ENCODE measurements at regions not wholly inside any gene's neighbourhood (a gene's known extent, or its start where the extent isn't known, plus 50 kb on each side); places are given as distances from the start of the nearest gene placed in this dataset.

- no peak for DNase-seq (ENCODE audit: low spot score)
Observed at GRCh38 chr1:222911866-222912265, 97.0 kb downstream of the DISP1 start.

GRCh38 chr1:222912730-222913129 lies 97.9 kb downstream of the DISP1 start:
- no peak for DNase-seq (ENCODE audit: low spot score)

- no peak for DNase-seq (ENCODE audit: low spot score)
Observed at GRCh38 chr1:222914861-222915632, 100.2 kb downstream of the DISP1 start.

GRCh38 chr1:222916100-222916499 lies 101.3 kb downstream of the DISP1 start:
- DNase-seq (ENCODE audit: low spot score) = no peak

GRCh38 chr1:222918801-222919477 lies 104.1 kb downstream of the DISP1 start:
- DNase-seq (ENCODE audit: low spot score) = no peak

- DNase-seq (ENCODE audit: low spot score) = no peak
Observed at GRCh38 chr1:222919478-222919865, 104.6 kb downstream of the DISP1 start.

GRCh38 chr1:222920169-222920568 lies 105.3 kb downstream of the DISP1 start:
- no peak for DNase-seq (ENCODE audit: low spot score)

GRCh38 chr1:222921945-222922344 lies 107.1 kb downstream of the DISP1 start:
- DNase-seq (ENCODE audit: low spot score) = no peak

GRCh38 chr1:222923506-222923905 lies 108.7 kb downstream of the DISP1 start:
- no peak for DNase-seq (ENCODE audit: low spot score)

- no peak for DNase-seq (ENCODE audit: low spot score)
Observed at GRCh38 chr1:222924136-222924706, 109.4 kb downstream of the DISP1 start.

- DNase-seq (ENCODE audit: low spot score) = no peak
Observed at GRCh38 chr1:222926566-222926965, 111.7 kb downstream of the DISP1 start.

GRCh38 chr1:222927031-222927430 lies 112.2 kb downstream of the DISP1 start:
- no peak for DNase-seq (ENCODE audit: low spot score)

- peak; percentile 8 for DNase-seq (ENCODE audit: low spot score)
Observed at GRCh38 chr1:222928212-222928611, 113.4 kb downstream of the DISP1 start.

GRCh38 chr1:222930070-222930469 lies 115.2 kb downstream of the DISP1 start:
- no peak for DNase-seq (ENCODE audit: low spot score)

- DNase-seq (ENCODE audit: low spot score) = no peak
Observed at GRCh38 chr1:222931023-222931422, 116.2 kb downstream of the DISP1 start.

GRCh38 chr1:222933273-222933672 lies 118.4 kb downstream of the DISP1 start:
- DNase-seq (ENCODE audit: low spot score) = no peak

GRCh38 chr1:222935239-222935900 lies 120.5 kb downstream of the DISP1 start:
- DNase-seq (ENCODE audit: low spot score) = no peak

GRCh38 chr1:222936042-222936441 lies 121.2 kb downstream of the DISP1 start:
- no peak for DNase-seq (ENCODE audit: low spot score)

GRCh38 chr1:222938986-222939385 lies 124.1 kb downstream of the DISP1 start:
- no peak for DNase-seq (ENCODE audit: low spot score)

GRCh38 chr1:222940095-222940494 lies 125.3 kb downstream of the DISP1 start:
- no peak for DNase-seq (ENCODE audit: low spot score)

GRCh38 chr1:222940906-222941305 lies 126.1 kb downstream of the DISP1 start:
- DNase-seq (ENCODE audit: low spot score) = no peak

- no peak for DNase-seq (ENCODE audit: low spot score)
Observed at GRCh38 chr1:222941425-222941824, 126.6 kb downstream of the DISP1 start.

GRCh38 chr1:222946436-222946835 lies 131.6 kb downstream of the DISP1 start:
- no peak for DNase-seq (ENCODE audit: low spot score)
